Osteoblast (primary cell): ENCODE measurements at regions not wholly inside any gene's neighbourhood (a gene's known extent, or its start where the extent isn't known, plus 50 kb on each side); places are given as distances from the start of the nearest gene placed in this dataset.

Source experiments
- DNase-seq: peaks from one replicate; pipeline ENCODE4 v3.0.0; 2011; ENCODE audit warnings: low spot score, mixed read lengths; ENCODE audit not compliant: insufficient read length; ENCODE audit errors: missing footprints
- H2AFZ ChIP-seq: 2 replicates; pipeline ENCODE4 v1.6.0; 2011; ENCODE audit warnings: mild to moderate bottlenecking, low read length
- H3K27ac ChIP-seq: 2 replicates; pipeline ENCODE4 v1.5.1; 2011; ENCODE audit warnings: mild to moderate bottlenecking, low read depth, low read length, moderate library complexity
- H3K27me3 ChIP-seq: 2 replicates; pipeline ENCODE4 v1.6.0; 2012; ENCODE audit warnings: mild to moderate bottlenecking, control low read depth, inconsistent platforms, low read length, moderate library complexity; ENCODE audit not compliant: insufficient read depth
- H3K36me3 ChIP-seq: 2 replicates; pipeline ENCODE4 v1.5.1; 2011; ENCODE audit warnings: mild to moderate bottlenecking, low read length, control low read depth, moderate library complexity; ENCODE audit not compliant: insufficient read depth
- H3K4me1 ChIP-seq: 2 replicates; pipeline ENCODE4 v1.5.1; 2011; ENCODE audit warnings: mild to moderate bottlenecking, low read length, control low read depth, moderate library complexity; ENCODE audit not compliant: insufficient read depth
- H3K4me2 ChIP-seq: 2 replicates; pipeline ENCODE4 v1.6.0; 2011; ENCODE audit warnings: mild to moderate bottlenecking, low read length; ENCODE audit not compliant: insufficient read depth
- H3K4me3 ChIP-seq: fragments of 200-600 bp; sonication (generic); 3 replicates; pipeline ENCODE4 v1.5.1; 2012; ENCODE audit warnings: mild to moderate bottlenecking, low read length, inconsistent platforms; ENCODE audit not compliant: insufficient read depth
- H3K79me2 ChIP-seq: 2 replicates; pipeline ENCODE4 v1.6.0; 2012; ENCODE audit warnings: mild to moderate bottlenecking, low read length, control low read depth, inconsistent platforms; ENCODE audit not compliant: insufficient read depth
- H3K9me3 ChIP-seq: 2 replicates; pipeline ENCODE4 v1.5.1; 2011; ENCODE audit warnings: low read depth, low read length, control low read depth
- H4K20me1 ChIP-seq: 2 replicates; pipeline ENCODE4 v1.6.0; 2012; ENCODE audit warnings: mild to moderate bottlenecking, low read length, control low read depth; ENCODE audit not compliant: insufficient read depth
- TF ChIP-seq, protein P1 (sequence below): IDR thresholded peaks from 2 replicates; pipeline ENCODE4 v1.5.1; 2011; ENCODE audit warnings: mild to moderate bottlenecking, low read depth, low read length, moderate library complexity; ENCODE audit errors: extremely low read depth

DNA sequence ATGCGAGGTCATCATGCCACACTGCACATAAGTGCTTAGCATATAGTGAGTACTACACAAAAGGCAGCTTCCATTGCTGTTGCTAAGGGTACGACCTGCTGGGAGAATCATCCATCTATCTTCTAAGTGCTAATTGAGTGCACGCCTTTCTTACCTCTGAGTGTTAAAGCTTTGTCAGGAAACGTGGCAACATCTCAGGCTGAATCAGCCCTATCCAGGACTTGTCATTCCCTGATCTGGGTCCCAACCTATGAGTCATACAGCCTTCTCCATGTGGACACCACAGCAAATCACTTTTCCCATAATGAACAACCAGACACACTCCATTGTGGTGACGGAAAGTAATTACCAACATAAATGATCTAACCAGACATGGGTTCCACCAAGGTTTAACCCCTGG lies 201.1 kb upstream of the MAF start:
- no peaks in the 10 kb centered on the region for H3K36me3 ChIP-seq
- H2AFZ ChIP-seq: no peak overlapping the region
- H3K79me2 ChIP-seq: no peaks in the 10 kb centered on the region
- no peaks in the 10 kb centered on the region for H4K20me1 ChIP-seq
- H3K4me1 ChIP-seq: no peaks in the 10 kb centered on the region
- H3K4me2 ChIP-seq: no peak overlapping the region
- TF ChIP-seq, protein P1, sequence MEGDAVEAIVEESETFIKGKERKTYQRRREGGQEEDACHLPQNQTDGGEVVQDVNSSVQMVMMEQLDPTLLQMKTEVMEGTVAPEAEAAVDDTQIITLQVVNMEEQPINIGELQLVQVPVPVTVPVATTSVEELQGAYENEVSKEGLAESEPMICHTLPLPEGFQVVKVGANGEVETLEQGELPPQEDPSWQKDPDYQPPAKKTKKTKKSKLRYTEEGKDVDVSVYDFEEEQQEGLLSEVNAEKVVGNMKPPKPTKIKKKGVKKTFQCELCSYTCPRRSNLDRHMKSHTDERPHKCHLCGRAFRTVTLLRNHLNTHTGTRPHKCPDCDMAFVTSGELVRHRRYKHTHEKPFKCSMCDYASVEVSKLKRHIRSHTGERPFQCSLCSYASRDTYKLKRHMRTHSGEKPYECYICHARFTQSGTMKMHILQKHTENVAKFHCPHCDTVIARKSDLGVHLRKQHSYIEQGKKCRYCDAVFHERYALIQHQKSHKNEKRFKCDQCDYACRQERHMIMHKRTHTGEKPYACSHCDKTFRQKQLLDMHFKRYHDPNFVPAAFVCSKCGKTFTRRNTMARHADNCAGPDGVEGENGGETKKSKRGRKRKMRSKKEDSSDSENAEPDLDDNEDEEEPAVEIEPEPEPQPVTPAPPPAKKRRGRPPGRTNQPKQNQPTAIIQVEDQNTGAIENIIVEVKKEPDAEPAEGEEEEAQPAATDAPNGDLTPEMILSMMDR: no peak
- no peaks in the 10 kb centered on the region for H3K27me3 ChIP-seq
- H3K27ac ChIP-seq: no peak overlapping the region
- no peaks in the 10 kb centered on the region for H3K9me3 ChIP-seq
- no peak for DNase-seq
- H3K4me3 ChIP-seq: no peak overlapping the region

DNA sequence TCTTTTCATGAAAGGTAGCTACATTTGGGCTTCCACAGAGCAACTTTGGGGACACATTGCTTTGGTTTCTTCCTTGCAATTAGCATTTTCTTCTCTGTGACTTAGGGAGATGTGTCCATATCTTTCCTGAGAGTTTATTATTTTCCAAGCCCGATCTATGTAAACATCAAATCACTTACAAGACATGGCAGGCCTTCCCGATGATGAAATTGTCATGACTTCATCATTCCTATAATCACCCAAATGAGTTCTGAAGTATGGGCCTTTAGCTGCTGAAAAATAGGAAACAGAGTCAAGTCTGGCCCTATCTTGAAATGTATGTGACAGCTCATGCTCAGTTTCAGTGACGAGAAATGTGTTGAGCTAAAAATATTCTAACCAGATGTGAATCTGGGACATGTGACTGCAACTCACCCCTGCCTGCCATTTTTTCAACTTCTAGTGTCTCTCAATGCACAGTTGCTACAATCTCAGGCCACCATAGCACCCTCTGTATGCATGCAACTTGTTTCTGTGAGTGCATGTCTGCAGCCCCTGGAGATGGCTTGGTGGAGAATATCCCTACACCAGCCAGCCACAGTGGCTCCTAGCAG lies 199.6 kb upstream of the MAF start:
- Histone ChIP-seq H3K79me2 (no peaks in the 10 kb centered on the region), H3K36me3 (no peaks in the 10 kb centered on the region), H4K20me1 (no peaks in the 10 kb centered on the region), H3K4me1 (no peaks in the 10 kb centered on the region), H3K27ac (no peak overlapping the region), H2AFZ (no peak overlapping the region), H3K9me3 (no peaks in the 10 kb centered on the region), H3K27me3 (no peaks in the 10 kb centered on the region), H3K4me3 (no peak overlapping the region), H3K4me2 (no peak overlapping the region)
- TF ChIP-seq, protein P1: no peak
- no peak for DNase-seq

DNA sequence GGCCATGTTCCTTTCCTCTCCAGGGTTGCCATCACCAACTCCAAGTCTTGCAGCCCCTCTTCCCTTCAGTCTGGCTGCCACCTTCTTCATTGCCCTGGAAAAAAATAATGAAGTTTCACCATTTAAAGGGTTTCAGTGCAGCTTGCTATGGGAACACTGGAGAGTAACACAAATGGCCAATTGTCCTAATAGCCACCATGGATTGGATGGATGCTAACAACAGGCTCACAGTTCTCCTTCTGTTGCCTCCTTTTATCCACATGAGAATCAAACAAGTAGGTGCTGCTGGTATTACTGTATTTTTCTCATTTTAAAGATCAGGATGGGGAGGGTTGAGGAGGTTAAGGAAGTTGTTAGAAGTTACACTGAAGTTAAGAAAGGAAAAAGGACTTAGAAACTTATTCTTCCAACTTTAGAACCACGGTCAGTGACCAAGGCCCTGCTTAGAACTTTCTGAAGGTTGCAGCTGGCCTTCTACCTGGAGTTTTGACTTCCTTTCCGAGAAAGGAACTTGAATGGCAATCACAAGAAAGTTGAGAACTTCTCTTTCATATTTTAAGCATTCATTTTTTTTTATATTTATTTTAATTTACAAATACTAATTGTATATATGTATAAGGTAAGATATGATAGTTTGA lies 198.0 kb upstream of the MAF start:
- H4K20me1 ChIP-seq: no peaks in the 10 kb centered on the region
- H3K9me3 ChIP-seq: no peaks in the 10 kb centered on the region
- DNase-seq: no peak
- H3K36me3 ChIP-seq: no peaks in the 10 kb centered on the region
- peaks cover 2% of the 10 kb centered on the region for H3K27me3 ChIP-seq
- TF ChIP-seq, protein P1: no peak
- no peak overlapping the region for H3K4me3 ChIP-seq
- no peak overlapping the region for H2AFZ ChIP-seq
- H3K27ac ChIP-seq: no peak overlapping the region
- no peak overlapping the region for H3K4me2 ChIP-seq
- H3K4me1 ChIP-seq: no peaks in the 10 kb centered on the region
- no peaks in the 10 kb centered on the region for H3K79me2 ChIP-seq

DNA sequence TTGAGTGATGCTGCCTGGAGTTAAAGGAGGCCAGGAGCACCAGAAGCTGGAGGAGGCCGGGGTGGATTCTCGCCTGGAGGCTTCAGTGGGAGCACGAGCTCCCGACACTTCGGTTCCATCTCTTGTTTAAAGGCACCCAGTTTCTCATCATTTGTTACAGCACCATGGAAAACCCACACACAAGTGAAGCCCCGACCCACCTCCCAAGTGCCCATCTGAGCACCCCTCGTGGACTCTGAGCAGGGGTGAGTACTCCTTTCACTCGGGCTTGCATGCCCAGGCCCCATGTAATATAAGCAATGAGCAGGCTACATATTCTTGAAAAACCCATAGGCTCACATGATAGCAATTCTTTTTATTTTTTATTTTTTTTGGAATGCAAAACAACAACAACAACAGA lies 196.9 kb upstream of the MAF start:
- Histone ChIP-seq H4K20me1 (no peaks in the 10 kb centered on the region), H3K27ac (no peak overlapping the region), H3K4me1 (no peaks in the 10 kb centered on the region), H3K79me2 (no peaks in the 10 kb centered on the region), H3K36me3 (no peaks in the 10 kb centered on the region), H2AFZ (no peak overlapping the region), H3K27me3 (peaks cover 2% of the 10 kb centered on the region), H3K4me3 (no peak overlapping the region), H3K4me2 (no peak overlapping the region), H3K9me3 (no peaks in the 10 kb centered on the region)
- TF ChIP-seq, protein P1: no peak
- no peak for DNase-seq
